Chondrocyte (in vitro differentiated cells): ENCODE measurements at regions not wholly inside any gene's neighbourhood (a gene's known extent, or its start where the extent isn't known, plus 50 kb on each side); places are given as distances from the start of the nearest gene placed in this dataset.

Source experiments
- DNase-seq: peaks from one replicate; pipeline ENCODE4 v3.0.0; 2021; ENCODE audit warnings: mixed read lengths, low spot score
- H3K27ac Mint-ChIP-seq: one replicate; pipeline ENCODE4 v1.8.0; 2021; ENCODE audit warnings: mild to moderate bottlenecking, moderate library complexity, mixed read lengths; ENCODE audit not compliant: unreplicated experiment
- H3K27me3 Mint-ChIP-seq: 2 replicates; pipeline ENCODE4 v1.8.0; 2021; ENCODE audit warnings: low read depth, mixed read lengths
- H3K36me3 Mint-ChIP-seq: 2 replicates; pipeline ENCODE4 v1.8.0; 2021; ENCODE audit warnings: low read depth, mixed read lengths
- H3K4me1 Mint-ChIP-seq: 2 replicates; pipeline ENCODE4 v1.8.0; 2021; ENCODE audit warnings: low read depth, mild to moderate bottlenecking, mixed read lengths
- H3K4me3 Mint-ChIP-seq: one replicate; pipeline ENCODE4 v1.8.0; 2021; ENCODE audit warnings: mild to moderate bottlenecking, moderate library complexity, mixed read lengths; ENCODE audit not compliant: unreplicated experiment
- H3K9me3 Mint-ChIP-seq: 2 replicates; pipeline ENCODE4 v1.8.0; 2021; ENCODE audit warnings: low read depth, mixed read lengths
- TF ChIP-seq, protein P1 (sequence below): fragments of 200-600 bp; sonication (generic); IDR thresholded peaks from 2 replicates; pipeline ENCODE4 v1.5.0; 2021; ENCODE audit warnings: antibody characterized with exemption, mild to moderate bottlenecking, moderate library complexity

DNA sequence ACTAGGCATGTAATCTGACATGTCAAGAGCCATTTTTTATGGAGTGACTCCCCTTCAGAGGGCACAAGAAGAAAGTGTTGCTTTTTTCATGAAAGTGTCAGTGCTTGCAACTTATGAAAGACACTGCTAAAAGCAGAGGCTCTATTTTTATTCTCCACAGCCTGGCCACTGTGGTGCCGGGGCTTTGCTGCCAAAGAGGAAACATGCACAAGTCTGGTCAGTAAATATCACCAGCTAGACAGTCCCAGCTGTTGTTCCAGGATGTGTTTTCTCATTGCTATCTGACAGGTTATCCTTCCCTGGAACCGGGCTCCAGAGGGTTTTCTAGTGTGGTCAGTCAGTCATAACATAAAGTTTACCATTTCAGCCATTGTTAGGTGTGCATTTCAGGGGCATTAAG is 180.7 kb upstream of the PITRM1 start:
- Mint-ChIP-seq H3K27ac (no peak overlapping the region), H3K27me3 (no peaks in the 10 kb centered on the region), H3K36me3 (no peaks in the 10 kb centered on the region), H3K4me3 (no peak overlapping the region), H3K4me1 (peaks cover 17% of the 10 kb centered on the region), H3K9me3 (no peaks in the 10 kb centered on the region)
- TF ChIP-seq, protein P1, sequence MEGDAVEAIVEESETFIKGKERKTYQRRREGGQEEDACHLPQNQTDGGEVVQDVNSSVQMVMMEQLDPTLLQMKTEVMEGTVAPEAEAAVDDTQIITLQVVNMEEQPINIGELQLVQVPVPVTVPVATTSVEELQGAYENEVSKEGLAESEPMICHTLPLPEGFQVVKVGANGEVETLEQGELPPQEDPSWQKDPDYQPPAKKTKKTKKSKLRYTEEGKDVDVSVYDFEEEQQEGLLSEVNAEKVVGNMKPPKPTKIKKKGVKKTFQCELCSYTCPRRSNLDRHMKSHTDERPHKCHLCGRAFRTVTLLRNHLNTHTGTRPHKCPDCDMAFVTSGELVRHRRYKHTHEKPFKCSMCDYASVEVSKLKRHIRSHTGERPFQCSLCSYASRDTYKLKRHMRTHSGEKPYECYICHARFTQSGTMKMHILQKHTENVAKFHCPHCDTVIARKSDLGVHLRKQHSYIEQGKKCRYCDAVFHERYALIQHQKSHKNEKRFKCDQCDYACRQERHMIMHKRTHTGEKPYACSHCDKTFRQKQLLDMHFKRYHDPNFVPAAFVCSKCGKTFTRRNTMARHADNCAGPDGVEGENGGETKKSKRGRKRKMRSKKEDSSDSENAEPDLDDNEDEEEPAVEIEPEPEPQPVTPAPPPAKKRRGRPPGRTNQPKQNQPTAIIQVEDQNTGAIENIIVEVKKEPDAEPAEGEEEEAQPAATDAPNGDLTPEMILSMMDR = no peak
- no peak for DNase-seq

DNA sequence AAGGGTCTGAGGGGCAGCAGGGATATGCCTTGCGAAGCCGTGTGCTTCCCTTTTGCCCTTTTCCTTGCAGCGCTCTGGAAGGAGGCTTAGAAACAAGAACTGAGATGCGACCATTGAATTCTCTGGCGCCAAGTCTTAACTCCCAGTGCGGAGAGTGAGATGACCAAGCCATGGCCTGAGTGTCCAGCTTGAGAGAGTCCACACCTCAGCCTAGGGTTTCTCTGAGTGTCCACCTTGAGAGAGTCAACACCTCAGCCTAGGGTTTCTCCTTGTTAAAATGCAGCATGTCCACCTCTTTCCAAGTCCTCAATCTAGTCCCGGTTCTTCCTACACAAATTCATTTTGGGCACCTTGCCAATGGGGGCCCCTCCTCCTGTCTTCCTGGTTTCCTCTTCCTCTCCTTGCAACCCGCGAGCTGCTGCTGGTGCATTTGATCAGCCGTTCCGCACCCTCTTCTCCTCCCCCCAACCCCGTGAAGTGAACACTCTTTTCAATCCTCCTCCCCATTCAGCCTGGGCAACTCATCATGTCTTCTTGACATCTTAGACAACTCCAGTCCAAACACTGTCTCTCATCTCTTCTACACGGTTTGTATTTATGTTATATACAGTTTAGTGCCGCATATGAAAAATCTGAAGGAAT is 178.2 kb upstream of the PITRM1 start:
- Mint-ChIP-seq H3K27ac (no peak overlapping the region), H3K4me3 (no peak overlapping the region), H3K36me3 (no peaks in the 10 kb centered on the region), H3K4me1 (peaks cover 17% of the 10 kb centered on the region), H3K27me3 (no peaks in the 10 kb centered on the region), H3K9me3 (no peaks in the 10 kb centered on the region)
- TF ChIP-seq, protein P1 = no peak
- no peak for DNase-seq

DNA sequence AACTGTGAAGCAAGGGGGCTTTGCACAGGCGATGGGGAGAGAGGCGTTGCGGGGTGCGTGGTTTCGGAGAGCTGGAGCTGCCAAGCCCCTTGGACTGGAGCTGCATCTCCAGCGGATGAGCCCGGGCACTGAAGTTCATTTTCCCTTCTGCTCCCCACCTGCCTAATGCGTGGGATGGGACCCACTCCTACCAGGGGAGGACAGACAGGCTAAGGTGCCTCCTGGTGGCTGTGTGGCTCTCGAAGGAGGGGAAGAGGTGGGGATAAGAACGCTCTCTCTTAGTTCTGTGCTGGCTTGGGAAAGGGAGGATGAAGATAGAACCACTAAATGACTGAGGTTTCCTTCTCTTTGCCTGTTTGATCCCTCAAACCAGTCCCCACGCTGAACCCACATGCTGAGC is 177.6 kb upstream of the PITRM1 start:
- Mint-ChIP-seq H3K27ac (no peak overlapping the region), H3K4me3 (no peak overlapping the region), H3K4me1 (peaks cover 17% of the 10 kb centered on the region), H3K36me3 (no peaks in the 10 kb centered on the region), H3K27me3 (peaks cover 4% of the 10 kb centered on the region), H3K9me3 (no peaks in the 10 kb centered on the region)
- TF ChIP-seq, protein P1 = no peak
- no peak for DNase-seq

DNA sequence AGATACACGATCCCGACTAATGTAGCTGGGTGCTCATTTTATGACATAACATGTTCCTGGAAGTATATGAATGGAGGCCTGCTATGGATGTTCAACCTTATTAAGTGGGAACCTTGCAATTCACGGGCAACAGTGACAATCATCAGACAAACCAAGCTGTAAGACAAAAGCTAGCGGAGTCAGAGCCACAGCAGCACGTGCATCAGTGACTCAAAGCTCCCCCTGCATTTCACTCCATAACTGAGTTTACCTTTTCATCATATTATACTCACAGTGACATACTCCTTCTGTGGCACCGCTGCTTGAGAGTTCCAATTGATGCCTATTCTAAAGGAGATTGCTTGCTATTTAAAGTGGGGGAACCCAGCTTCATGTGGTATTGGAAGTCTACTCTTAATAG is 176.0 kb upstream of the PITRM1 start:
- Mint-ChIP-seq H3K27ac (no peak overlapping the region), H3K4me1 (peaks cover 8% of the 10 kb centered on the region), H3K36me3 (no peaks in the 10 kb centered on the region), H3K4me3 (no peak overlapping the region), H3K9me3 (no peaks in the 10 kb centered on the region), H3K27me3 (peaks cover 4% of the 10 kb centered on the region)
- DNase-seq = no peak
- TF ChIP-seq, protein P1 = no peak

DNA sequence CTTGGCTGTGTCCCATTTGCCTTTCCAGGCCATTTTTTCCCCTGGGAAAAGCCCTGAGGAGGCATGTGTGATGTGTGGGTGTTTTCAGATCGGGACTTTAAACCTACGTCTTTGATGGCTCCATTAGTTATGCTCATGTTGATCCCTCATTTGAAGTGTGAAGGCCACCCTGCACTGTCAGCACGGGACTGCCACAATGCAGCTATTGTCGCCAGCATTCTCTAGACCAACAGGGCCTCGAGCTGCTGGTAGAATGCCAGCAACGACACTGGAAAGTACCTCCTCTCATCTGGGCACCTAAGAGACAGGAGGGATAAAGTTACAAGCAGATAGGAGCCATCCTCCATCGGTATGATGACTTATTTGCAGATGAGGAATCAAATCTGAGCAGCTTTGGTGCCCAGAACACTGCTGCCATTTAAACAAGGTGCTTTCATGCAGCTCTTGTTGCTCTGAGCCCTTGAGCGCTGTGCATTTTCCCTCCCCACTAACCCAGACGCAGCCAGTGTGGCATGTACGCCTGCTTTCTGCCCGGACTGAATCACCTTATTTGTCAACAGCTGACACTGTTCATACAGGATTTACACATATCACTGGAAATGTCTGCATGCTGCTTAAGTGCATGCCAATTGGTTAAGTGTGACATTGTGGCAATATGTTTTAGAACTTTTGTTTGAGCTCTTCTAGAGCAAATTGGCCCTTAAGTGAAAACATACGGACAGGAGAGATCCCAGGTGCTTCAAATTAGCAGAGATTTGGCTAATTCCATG is 175.0 kb upstream of the PITRM1 start:
- H3K27ac Mint-ChIP-seq = no peak overlapping the region
- H3K36me3 Mint-ChIP-seq = no peaks in the 10 kb centered on the region
- no peaks in the 10 kb centered on the region for H3K4me1 Mint-ChIP-seq
- DNase-seq = no peak
- peaks cover 4% of the 10 kb centered on the region for H3K27me3 Mint-ChIP-seq
- TF ChIP-seq, protein P1 = no peak
- H3K4me3 Mint-ChIP-seq = no peak overlapping the region
- H3K9me3 Mint-ChIP-seq = no peaks in the 10 kb centered on the region
